Neural cell (in vitro differentiated cells): ENCODE measurements at regions not wholly inside any gene's neighbourhood (a gene's known extent, or its start where the extent isn't known, plus 50 kb on each side); places are given as distances from the start of the nearest gene placed in this dataset.

Source experiments
- H2AFZ ChIP-seq: fragments of 200-600, 300-800 bp; sonication (generic), shearing (Covaris generic); 2 replicates; pipeline ENCODE4 v1.6.0; 2014; ENCODE audit warnings: low read depth, mild to moderate bottlenecking, antibody characterized with exemption, low read length, moderate library complexity
- H3F3A ChIP-seq: fragments of 200-600 bp; shearing (Covaris generic); 2 replicates; pipeline ENCODE4 v1.6.1; 2016; ENCODE audit warnings: mild to moderate bottlenecking, moderate library complexity, mixed read lengths, antibody characterized with exemption, low read length; ENCODE audit not compliant: insufficient read depth, poor library complexity, severe bottlenecking
- H3K27ac ChIP-seq: fragments of 200-600, 300-800 bp; sonication (generic), shearing (Covaris generic); 2 replicates; pipeline ENCODE4 v1.5.1; 2014; ENCODE audit warnings: mild to moderate bottlenecking, low read length, moderate library complexity
- H3K27me3 ChIP-seq: fragments of 300-800, 200-600 bp; sonication (generic), shearing (Covaris generic); 2 replicates; pipeline ENCODE4 v1.6.0; 2014; ENCODE audit warnings: mild to moderate bottlenecking, low read depth, low read length, moderate library complexity; ENCODE audit not compliant: insufficient read depth
- H3K36me3 ChIP-seq: fragments of 300-800, 200-600 bp; sonication (generic), shearing (Covaris generic); 2 replicates; pipeline ENCODE4 v1.5.1; 2014; ENCODE audit warnings: mild to moderate bottlenecking, antibody characterized with exemption, low read length, moderate library complexity; ENCODE audit not compliant: insufficient read depth
- H3K4me2 ChIP-seq: fragments of 300-800, 200-600 bp; sonication (generic), shearing (Covaris generic); 2 replicates; pipeline ENCODE4 v1.6.0; 2014; ENCODE audit warnings: mild to moderate bottlenecking, low read length
- H3K4me3 ChIP-seq: fragments of 300-800, 200-600 bp; sonication (generic), shearing (Covaris generic); 2 replicates; pipeline ENCODE4 v1.5.1; 2014; ENCODE audit warnings: mild to moderate bottlenecking, low read length, moderate library complexity
- H3K79me2 ChIP-seq: fragments of 200-600 bp; shearing (Covaris generic); replicated peaks from 2 replicates; pipeline ENCODE4 v1.6.0; 2014; ENCODE audit warnings: mild to moderate bottlenecking, low read length, moderate library complexity; ENCODE audit not compliant: insufficient read depth
- H3K9ac ChIP-seq: fragments of 300-800, 200-600 bp; sonication (generic), shearing (Covaris generic); 2 replicates; pipeline ENCODE4 v1.6.1; 2016; ENCODE audit warnings: mild to moderate bottlenecking, low read length, mixed read lengths
- H3K9me2 ChIP-seq: fragments of 200-600 bp; shearing (Covaris generic); 2 replicates; pipeline ENCODE4 v1.6.1; 2016; ENCODE audit warnings: mild to moderate bottlenecking, low read length, mixed read lengths; ENCODE audit not compliant: insufficient read depth
- H3K9me3 ChIP-seq: fragments of 200-600, 300-800 bp; sonication (generic), shearing (Covaris generic); 2 replicates; pipeline ENCODE4 v1.6.1; 2016; ENCODE audit warnings: mild to moderate bottlenecking, mixed run types, low read length, moderate library complexity, mixed read lengths
- H4K20me1 ChIP-seq: fragments of 200-600 bp; shearing (Covaris generic); 2 replicates; pipeline ENCODE4 v1.6.1; 2016; ENCODE audit warnings: mild to moderate bottlenecking, mixed run types; ENCODE audit not compliant: insufficient read depth
- CTCF ChIP-seq: fragments of 450-650 bp; IDR thresholded peaks from 2 replicates; pipeline ENCODE4 v1.5.1; 2014; ENCODE audit warnings: antibody characterized with exemption, mild to moderate bottlenecking, moderate library complexity; ENCODE audit not compliant: poor library complexity, severe bottlenecking
- EP300 ChIP-seq: fragments of 450-650 bp; conservative IDR thresholded peaks from 2 replicates; pipeline ENCODE4 v1.6.1; 2014; ENCODE audit warnings: antibody characterized with exemption, mild to moderate bottlenecking, moderate library complexity; ENCODE audit not compliant: poor library complexity, severe bottlenecking
- EZH2 ChIP-seq: fragments of 200-600, 300-800 bp; shearing (Covaris generic), sonication (generic); IDR thresholded peaks from 2 replicates; pipeline ENCODE4 v1.6.1; 2014; ENCODE audit warnings: antibody characterized with exemption, low read length, borderline replicate concordance, mild to moderate bottlenecking; ENCODE audit not compliant: insufficient read depth, poor library complexity, severe bottlenecking
- MXI1 ChIP-seq: fragments of 450-650 bp; conservative IDR thresholded peaks from 2 replicates; pipeline ENCODE4 v1.6.1; 2014; ENCODE audit warnings: antibody characterized with exemption, mild to moderate bottlenecking; ENCODE audit not compliant: poor library complexity, severe bottlenecking
- POLR2AphosphoS5 ChIP-seq: IDR thresholded peaks from 2 replicates; pipeline ENCODE4 v1.6.1; 2012
- RAD21 ChIP-seq: fragments of 450-650 bp; conservative IDR thresholded peaks from 2 replicates; pipeline ENCODE4 v1.6.1; 2014; ENCODE audit warnings: antibody characterized with exemption, mild to moderate bottlenecking, moderate library complexity
- REST ChIP-seq: IDR thresholded peaks from 2 replicates; pipeline ENCODE4 v1.6.1; 2012; ENCODE audit warnings: borderline replicate concordance
- SMC3 ChIP-seq: fragments of 450-650 bp; conservative IDR thresholded peaks from 2 replicates; pipeline ENCODE4 v1.6.1; 2014; ENCODE audit warnings: antibody characterized with exemption, mild to moderate bottlenecking, moderate library complexity; ENCODE audit not compliant: poor library complexity
- TAF1 ChIP-seq: IDR thresholded peaks from 2 replicates; pipeline ENCODE4 v1.6.1; 2012; ENCODE audit warnings: low read depth

GRCh38 chr9:88215196-88216125 is 77.2 kb upstream of the SPATA31C2 start:
- no peak overlapping the region for H2AFZ ChIP-seq
- H3K79me2 ChIP-seq, result no peaks in the 10 kb centered on the region
- H3K27me3 ChIP-seq, result no peaks in the 10 kb centered on the region
- H3K9me3 ChIP-seq, result no peaks in the 10 kb centered on the region
- no peak for TF ChIP-seq MXI1
- TF ChIP-seq REST, result no peak
- TF ChIP-seq POLR2AphosphoS5, result no peak
- TF ChIP-seq SMC3, result no peak
- TF ChIP-seq EP300, result no peak
- TF ChIP-seq EZH2, result no peak
- TF ChIP-seq RAD21, result no peak
- no peak for TF ChIP-seq TAF1
- no peak for TF ChIP-seq CTCF
- H3F3A ChIP-seq, result no peaks in the 10 kb centered on the region
- H3K4me3 ChIP-seq, result no peak overlapping the region
- H3K36me3 ChIP-seq, result no peaks in the 10 kb centered on the region
- H3K27ac ChIP-seq, result no peak overlapping the region
- H3K9ac ChIP-seq, result no peak overlapping the region
- no peaks in the 10 kb centered on the region for H4K20me1 ChIP-seq
- no peaks in the 10 kb centered on the region for H3K9me2 ChIP-seq
- H3K4me2 ChIP-seq, result no peak overlapping the region

GRCh38 chr9:88202321-88202720 is 64.0 kb upstream of the SPATA31C2 start:
- Histone ChIP-seq H4K20me1 (no peaks in the 10 kb centered on the region), H2AFZ (no peak overlapping the region), H3K27me3 (no peaks in the 10 kb centered on the region), H3K79me2 (no peaks in the 10 kb centered on the region), H3F3A (no peaks in the 10 kb centered on the region), H3K36me3 (no peaks in the 10 kb centered on the region), H3K4me2 (no peak overlapping the region), H3K4me3 (no peak overlapping the region), H3K9me2 (no peaks in the 10 kb centered on the region), H3K27ac (no peak overlapping the region), H3K9me3 (no peaks in the 10 kb centered on the region), H3K9ac (no peak overlapping the region)
- TF ChIP-seq EP300, result no peak
- TF ChIP-seq MXI1, result no peak
- no peak for TF ChIP-seq TAF1
- TF ChIP-seq CTCF, result no peak
- TF ChIP-seq REST, result no peak
- TF ChIP-seq EZH2, result no peak
- TF ChIP-seq SMC3, result no peak
